ENCODE measurements at regions not wholly inside any gene's neighbourhood (a gene's known extent, or its start where the extent isn't known, plus 50 kb on each side); places are given as distances from the start of the nearest gene placed in this dataset.

DNA sequence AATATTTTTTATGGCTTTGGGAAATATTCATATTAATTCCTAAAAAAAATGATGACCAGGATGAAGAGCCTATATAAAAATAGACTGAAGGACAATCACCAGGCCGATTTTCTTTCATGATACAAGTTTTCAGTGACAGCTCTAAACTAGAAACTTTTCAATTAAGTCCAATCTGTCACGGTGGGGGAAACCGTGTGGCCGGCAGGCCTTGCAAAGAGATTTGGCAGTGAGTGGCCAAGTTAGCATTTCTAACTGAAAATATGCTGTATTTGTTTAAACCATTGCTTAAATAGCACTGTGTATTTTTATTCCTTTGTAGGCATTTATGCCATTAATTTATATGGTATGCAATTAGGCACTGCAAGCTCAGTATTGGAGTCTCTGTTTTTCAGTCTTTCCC is 294.5 kb upstream of the NRIP1 start:
- DNase-seq (ENCODE audit: low spot score): no peak
- in situ Hi-C loops (cut with MboI; ENCODE audit: low pct_unique_long_range_greater_than_20kb, low sequenced_read_pairs, unreplicated experiment): no loop called here
- TF ChIP-seq, protein P1, sequence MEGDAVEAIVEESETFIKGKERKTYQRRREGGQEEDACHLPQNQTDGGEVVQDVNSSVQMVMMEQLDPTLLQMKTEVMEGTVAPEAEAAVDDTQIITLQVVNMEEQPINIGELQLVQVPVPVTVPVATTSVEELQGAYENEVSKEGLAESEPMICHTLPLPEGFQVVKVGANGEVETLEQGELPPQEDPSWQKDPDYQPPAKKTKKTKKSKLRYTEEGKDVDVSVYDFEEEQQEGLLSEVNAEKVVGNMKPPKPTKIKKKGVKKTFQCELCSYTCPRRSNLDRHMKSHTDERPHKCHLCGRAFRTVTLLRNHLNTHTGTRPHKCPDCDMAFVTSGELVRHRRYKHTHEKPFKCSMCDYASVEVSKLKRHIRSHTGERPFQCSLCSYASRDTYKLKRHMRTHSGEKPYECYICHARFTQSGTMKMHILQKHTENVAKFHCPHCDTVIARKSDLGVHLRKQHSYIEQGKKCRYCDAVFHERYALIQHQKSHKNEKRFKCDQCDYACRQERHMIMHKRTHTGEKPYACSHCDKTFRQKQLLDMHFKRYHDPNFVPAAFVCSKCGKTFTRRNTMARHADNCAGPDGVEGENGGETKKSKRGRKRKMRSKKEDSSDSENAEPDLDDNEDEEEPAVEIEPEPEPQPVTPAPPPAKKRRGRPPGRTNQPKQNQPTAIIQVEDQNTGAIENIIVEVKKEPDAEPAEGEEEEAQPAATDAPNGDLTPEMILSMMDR (IDR thresholded peaks at IDR 0.05; ENCODE audit: extremely low read depth, insufficient read depth, missing control alignments): no peak

DNA sequence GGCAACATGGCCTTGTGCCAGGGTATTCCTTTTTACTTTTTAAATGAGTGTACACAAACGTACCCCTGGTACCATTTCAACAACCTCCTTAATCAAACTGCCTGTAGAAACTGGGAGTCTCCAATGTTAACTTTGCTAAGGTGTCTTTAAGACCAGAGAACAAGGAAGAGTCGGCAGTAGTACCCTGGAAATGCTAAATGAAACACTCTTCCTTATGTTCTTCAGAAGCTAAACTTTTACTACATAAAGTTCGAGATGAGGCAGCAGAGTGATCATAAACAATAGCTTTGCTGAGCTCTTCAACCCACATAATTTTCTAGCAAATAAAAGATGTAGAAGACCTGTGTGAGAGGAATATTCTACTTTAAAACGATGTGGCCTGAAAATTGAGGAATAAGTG is 297.7 kb upstream of the NRIP1 start:
- in situ Hi-C loops (cut with MboI; ENCODE audit: low pct_unique_long_range_greater_than_20kb, low sequenced_read_pairs, unreplicated experiment): no loop called here
- TF ChIP-seq, protein P1 (IDR thresholded peaks at IDR 0.05; ENCODE audit: extremely low read depth, insufficient read depth, missing control alignments): no peak
- DNase-seq (ENCODE audit: low spot score): no peak

DNA sequence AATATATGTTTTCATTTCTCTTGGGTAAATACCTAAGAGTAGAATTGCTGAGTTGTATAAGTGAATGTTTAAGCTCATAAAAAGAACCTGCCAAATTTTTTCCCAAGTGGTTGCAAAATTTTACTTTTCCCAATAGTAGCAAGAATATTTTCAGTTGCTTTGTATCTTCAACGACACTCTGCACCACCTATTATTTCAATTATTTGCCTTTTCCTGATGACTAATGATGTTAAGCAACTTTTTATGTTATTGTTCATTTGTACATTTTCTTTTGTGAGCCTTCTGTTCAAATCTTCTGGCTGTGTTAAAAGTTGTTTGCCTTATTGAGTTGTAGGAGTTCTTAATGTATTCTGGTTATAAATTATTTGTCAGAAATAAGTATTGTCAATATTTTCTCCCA is 299.1 kb upstream of the NRIP1 start:
- DNase-seq (ENCODE audit: low spot score): no peak
- TF ChIP-seq, protein P1 (IDR thresholded peaks at IDR 0.05; ENCODE audit: extremely low read depth, insufficient read depth, missing control alignments): no peak
- in situ Hi-C loops (cut with MboI; ENCODE audit: low pct_unique_long_range_greater_than_20kb, low sequenced_read_pairs, unreplicated experiment): no loop called here

DNA sequence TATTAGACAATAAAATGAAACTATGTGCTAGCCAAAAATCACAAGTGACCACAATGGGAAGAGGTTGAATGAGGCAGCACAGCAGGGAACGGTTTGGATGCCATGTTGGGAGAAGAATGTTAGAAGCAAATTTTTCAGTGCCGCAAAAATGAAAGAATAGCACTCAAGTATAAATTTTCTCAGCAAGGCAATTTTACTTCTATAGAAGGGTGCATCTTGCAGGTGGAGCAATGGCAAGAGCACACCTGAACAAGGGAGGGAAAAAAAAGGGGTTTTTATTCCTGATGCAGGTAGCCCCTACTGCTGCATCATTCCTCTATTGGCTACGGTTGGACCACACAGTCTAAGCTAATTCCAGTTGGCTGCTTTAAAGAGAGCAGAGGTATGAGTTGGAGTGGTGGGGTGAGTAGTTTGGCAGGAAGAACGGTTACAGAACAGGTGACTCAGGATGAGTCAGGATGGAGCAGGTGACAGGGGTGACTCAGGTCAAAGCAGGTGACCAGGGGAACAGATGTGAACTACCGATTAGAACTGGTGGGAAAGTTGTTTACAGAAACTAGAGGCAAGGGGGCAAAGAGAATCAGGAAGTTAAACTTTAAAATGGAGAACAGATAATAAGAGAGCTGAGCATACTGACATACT is 301.1 kb upstream of the NRIP1 start:
- TF ChIP-seq, protein P1 (IDR thresholded peaks at IDR 0.05; ENCODE audit: extremely low read depth, insufficient read depth, missing control alignments): no peak
- in situ Hi-C loops (cut with MboI; ENCODE audit: low pct_unique_long_range_greater_than_20kb, low sequenced_read_pairs, unreplicated experiment): no loop called here
- no peak for DNase-seq (ENCODE audit: low spot score)

DNA sequence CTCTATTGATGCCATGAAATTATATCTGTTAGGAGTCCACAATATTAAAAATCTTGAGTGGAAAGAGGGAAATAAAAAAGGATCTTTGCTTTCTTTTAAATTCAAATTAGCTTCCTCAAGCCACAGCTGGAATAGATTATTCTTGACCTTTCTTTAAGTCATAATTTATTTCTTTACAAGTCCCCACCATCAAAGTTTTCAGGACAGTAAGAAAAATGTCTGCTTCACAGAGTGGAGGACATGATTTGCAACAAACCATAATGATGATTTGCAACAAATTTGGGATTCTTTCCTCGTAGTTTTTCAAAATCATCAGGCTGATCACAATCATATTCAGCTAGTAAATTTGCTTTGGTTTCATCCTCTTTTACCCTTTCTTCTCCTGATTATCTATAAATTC is 301.8 kb upstream of the NRIP1 start:
- TF ChIP-seq, protein P1 (IDR thresholded peaks at IDR 0.05; ENCODE audit: extremely low read depth, insufficient read depth, missing control alignments): no peak
- in situ Hi-C loops (cut with MboI; ENCODE audit: low pct_unique_long_range_greater_than_20kb, low sequenced_read_pairs, unreplicated experiment): no loop called here
- DNase-seq (ENCODE audit: low spot score): no peak

DNA sequence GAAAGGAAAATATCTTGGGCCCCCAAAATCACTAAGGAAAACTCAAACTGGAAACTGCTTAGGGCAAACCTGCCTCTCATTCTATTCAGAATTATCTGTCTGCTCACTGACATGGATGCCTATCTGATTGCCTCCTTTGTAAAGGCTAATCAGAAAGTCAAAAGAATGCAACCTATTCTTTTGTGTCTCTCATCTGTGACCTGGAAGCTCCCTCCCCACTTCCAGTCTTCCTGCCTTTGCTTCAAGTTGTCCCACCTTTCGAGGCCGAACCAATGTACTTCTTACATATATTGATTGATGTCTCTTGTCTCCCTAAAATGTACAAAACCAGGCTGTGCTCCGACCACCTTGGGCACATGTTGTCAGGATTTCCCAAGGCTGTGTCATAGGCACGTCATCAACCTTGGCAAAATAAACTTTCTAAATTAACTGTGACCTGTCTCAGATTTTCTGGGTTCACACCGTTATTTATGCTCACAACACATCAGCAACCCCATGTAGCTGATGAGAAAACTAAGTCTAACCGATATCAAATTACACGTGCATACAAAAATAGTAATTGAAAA is 302.3 kb upstream of the NRIP1 start:
- no peak for DNase-seq (ENCODE audit: low spot score)
- TF ChIP-seq, protein P1 (IDR thresholded peaks at IDR 0.05; ENCODE audit: extremely low read depth, insufficient read depth, missing control alignments): no peak
- in situ Hi-C loops (cut with MboI; ENCODE audit: low pct_unique_long_range_greater_than_20kb, low sequenced_read_pairs, unreplicated experiment): no loop called here
